Cardiac muscle cell (in vitro differentiated cells and primary cell): ENCODE measurements at regions not wholly inside any gene's neighbourhood (a gene's known extent, or its start where the extent isn't known, plus 50 kb on each side); places are given as distances from the start of the nearest gene placed in this dataset.
A peak's percentile ranks its signal among the peaks of the same experiment; 100 is the strongest.

Source experiments
- DNase-seq, 2 donors: peaks; one replicate each; pipeline versions ENCODE4 v3.0.0 to v3.0.0-alpha.2; 2010 to 2017; ENCODE audit warnings: low read depth in 1 of 2, low spot score in 1 of 2
- H3K27ac ChIP-seq: fragments of 200-600 bp; sonication (generic); 2 replicates; pipeline ENCODE4 v1.5.1; 2016
- H3K27me3 ChIP-seq: fragments of 200-600 bp; sonication (generic); 2 replicates; pipeline ENCODE4 v1.6.0; 2016; ENCODE audit warnings: control low read depth
- H3K36me3 ChIP-seq: fragments of 200-600 bp; sonication (generic); 2 replicates; pipeline ENCODE4 v1.5.1; 2016; ENCODE audit warnings: control low read depth
- H3K4me1 ChIP-seq: fragments of 200-600 bp; sonication (generic); 2 replicates; pipeline ENCODE4 v1.8.1; 2017; ENCODE audit warnings: low read depth, mild to moderate bottlenecking, mixed run types
- H3K4me3 ChIP-seq: fragments of 200-600 bp; sonication (generic); 2 replicates; pipeline ENCODE4 v1.5.1; 2016; ENCODE audit warnings: mild to moderate bottlenecking
- H3K9me3 ChIP-seq: fragments of 200-600 bp; sonication (generic); 2 replicates; pipeline ENCODE4 v1.5.1; 2017; ENCODE audit warnings: low read depth, mild to moderate bottlenecking, control low read depth
- TF ChIP-seq, protein P1 (sequence below): IDR thresholded peaks from 2 replicates; pipeline ENCODE4 v1.5.1; 2012; ENCODE audit warnings: low read depth, mild to moderate bottlenecking, low read length

DNA sequence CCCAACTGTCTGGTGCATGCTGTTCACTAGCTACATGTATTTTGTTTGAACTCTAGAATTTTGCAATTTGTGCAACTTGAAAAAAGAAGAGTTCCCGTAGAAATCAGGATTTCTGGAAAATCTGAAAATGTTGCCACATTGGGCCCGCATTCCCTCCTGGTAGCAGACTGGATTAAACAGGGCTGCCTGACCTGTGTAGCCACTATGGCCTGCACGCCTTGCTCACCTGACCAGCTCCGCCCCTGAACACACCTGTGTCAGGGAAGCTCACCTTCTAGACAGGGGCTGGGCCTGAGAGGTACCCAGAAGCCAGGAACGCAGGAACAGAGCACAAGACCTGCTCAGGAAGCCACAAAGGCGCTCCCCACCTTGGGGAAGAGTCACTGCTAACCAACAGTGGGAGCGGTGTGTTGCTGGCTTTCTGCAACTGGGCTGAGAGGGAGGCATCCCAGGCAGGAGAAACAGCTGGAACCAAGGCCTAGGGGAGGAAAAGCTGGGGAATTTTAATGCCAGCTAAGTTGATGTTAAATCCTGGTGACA, 106.5 kb downstream of the UQCRFS1 start:
- DNase-seq, result no peak
- no peak overlapping the region for H3K4me3 ChIP-seq
- TF ChIP-seq, protein P1, sequence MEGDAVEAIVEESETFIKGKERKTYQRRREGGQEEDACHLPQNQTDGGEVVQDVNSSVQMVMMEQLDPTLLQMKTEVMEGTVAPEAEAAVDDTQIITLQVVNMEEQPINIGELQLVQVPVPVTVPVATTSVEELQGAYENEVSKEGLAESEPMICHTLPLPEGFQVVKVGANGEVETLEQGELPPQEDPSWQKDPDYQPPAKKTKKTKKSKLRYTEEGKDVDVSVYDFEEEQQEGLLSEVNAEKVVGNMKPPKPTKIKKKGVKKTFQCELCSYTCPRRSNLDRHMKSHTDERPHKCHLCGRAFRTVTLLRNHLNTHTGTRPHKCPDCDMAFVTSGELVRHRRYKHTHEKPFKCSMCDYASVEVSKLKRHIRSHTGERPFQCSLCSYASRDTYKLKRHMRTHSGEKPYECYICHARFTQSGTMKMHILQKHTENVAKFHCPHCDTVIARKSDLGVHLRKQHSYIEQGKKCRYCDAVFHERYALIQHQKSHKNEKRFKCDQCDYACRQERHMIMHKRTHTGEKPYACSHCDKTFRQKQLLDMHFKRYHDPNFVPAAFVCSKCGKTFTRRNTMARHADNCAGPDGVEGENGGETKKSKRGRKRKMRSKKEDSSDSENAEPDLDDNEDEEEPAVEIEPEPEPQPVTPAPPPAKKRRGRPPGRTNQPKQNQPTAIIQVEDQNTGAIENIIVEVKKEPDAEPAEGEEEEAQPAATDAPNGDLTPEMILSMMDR, result no peak
- H3K27me3 ChIP-seq, result no peaks in the 10 kb centered on the region
- no peak overlapping the region for H3K27ac ChIP-seq
- no peaks in the 10 kb centered on the region for H3K4me1 ChIP-seq
- no peaks in the 10 kb centered on the region for H3K36me3 ChIP-seq
- H3K9me3 ChIP-seq, result no peaks in the 10 kb centered on the region

DNA sequence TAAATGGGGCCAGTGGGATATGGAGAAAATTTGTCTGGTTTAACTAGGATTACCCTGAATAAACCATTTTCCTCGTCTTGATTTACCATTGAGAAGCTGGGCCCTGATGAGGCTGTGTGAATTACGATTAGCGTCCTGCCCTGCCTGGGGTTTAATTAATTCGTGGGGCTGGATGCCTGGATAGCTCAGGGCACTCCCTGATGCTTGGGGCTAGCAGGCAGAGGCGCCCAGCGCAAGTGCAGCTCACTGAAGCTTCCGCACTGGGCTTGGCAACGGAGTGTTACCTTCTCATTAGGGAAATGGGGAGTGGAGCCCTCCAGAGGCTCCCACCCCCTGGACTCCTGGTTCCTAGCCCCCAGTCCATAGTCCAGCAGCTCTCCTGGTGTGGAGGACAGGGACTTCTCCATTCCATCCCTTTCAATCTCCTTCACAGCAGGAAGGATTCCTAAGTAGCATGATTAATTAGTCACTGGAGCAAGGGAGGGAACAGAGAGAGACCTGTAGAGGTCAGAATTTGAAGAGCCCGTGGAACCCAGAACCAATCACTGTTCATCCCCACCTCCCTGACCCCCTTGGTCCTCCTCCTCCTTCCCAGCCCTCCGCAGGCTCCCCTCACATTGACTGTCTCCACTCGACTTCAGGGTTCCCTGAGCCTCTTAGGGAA, 107.2 kb downstream of the UQCRFS1 start:
- no peaks in the 10 kb centered on the region for H3K36me3 ChIP-seq
- H3K4me3 ChIP-seq, result no peak overlapping the region
- H3K9me3 ChIP-seq, result no peaks in the 10 kb centered on the region
- TF ChIP-seq, protein P1, result no peak
- no peak for DNase-seq
- H3K27me3 ChIP-seq, result no peaks in the 10 kb centered on the region
- no peak overlapping the region for H3K27ac ChIP-seq
- H3K4me1 ChIP-seq, result no peaks in the 10 kb centered on the region

DNA sequence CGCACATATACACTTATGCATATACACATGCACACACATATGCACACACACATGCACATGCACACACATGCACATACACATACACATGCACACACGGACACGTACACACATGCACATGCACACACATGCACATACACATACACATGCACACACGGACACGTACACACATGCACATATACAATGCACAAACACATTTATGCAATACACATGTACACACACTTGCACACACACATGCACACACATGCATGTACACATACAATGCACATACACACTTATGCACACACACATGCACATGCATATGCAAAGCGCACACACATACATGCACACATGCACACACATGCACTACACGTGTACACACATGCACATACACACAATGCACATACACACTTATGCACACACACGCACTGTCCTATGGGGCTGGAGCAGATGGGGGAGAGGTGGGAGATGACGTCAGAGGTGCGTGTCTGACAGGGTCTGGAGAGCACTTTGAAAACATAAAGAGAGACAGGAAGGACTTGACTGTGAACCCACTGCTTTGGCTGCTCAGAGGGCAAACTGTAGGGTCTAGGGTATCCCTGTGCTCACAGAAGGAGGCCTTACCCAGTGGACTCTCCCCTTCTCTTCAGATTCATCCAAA, 108.2 kb downstream of the UQCRFS1 start:
- TF ChIP-seq, protein P1, result no peak
- Histone ChIP-seq H3K27ac (no peak overlapping the region), H3K4me1 (no peaks in the 10 kb centered on the region), H3K9me3 (no peaks in the 10 kb centered on the region), H3K4me3 (no peak overlapping the region), H3K27me3 (no peaks in the 10 kb centered on the region), H3K36me3 (no peaks in the 10 kb centered on the region)
- no peak for DNase-seq

DNA sequence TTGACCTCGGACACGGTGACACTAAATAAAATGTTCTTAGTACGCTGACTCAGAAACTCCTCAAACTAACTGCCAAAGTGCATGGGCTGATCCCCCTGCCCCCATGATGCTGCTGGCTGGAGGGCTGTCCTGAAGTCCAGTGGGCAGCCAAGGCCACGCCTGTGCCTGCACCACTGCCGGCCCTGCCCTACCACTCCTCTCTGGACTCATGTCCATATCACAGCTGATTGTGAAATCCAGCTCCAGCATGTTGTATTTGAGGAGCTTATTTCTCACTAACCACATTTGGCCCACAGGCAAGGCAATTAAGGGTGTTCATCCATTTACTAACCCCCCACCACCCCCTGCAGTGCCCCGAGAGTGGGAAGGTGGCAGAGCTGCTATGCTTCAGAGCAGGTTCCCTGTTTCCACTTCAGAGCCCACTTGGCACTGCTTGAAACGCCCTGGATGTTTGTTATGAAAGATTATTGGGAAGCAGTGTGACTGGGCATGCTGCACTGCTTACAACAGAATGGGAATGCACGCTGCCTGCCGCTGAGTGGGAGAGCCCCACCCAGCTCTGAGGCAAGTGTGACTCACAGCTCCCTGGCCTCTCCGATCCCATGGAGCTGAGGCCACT, 114.0 kb downstream of the UQCRFS1 start:
- DNase-seq, result peak in 1 of 2 donors; percentile 77
- Histone ChIP-seq H3K27me3 (no peaks in the 10 kb centered on the region), H3K36me3 (no peaks in the 10 kb centered on the region), H3K9me3 (no peaks in the 10 kb centered on the region), H3K4me3 (no peak overlapping the region), H3K27ac (no peak overlapping the region), H3K4me1 (no peaks in the 10 kb centered on the region)
- TF ChIP-seq, protein P1, result no peak

DNA sequence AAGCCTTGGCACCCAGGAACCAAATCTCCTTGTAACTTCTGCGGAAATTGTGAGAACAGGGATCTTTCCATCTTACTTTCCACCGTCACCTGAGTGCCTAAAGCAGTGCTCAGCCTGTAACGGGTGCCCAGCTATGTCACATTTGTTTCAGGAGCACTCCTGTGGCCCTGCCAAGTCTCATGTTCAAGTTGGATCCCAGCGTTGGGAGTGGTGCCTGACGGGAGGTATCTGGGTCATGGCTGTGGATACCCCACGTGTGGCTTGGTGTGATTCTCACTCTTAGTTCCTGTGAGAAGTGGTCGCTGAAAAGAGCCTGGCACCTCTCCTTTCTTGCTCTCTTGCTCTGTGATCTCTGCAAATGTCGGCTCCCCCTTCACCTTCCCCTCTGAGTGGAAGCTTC, 114.9 kb downstream of the UQCRFS1 start:
- H3K4me3 ChIP-seq, result no peak overlapping the region
- TF ChIP-seq, protein P1, result no peak
- DNase-seq, result no peak

More for the DNA sequence above, 114.9 kb downstream of the UQCRFS1 start:
- Histone ChIP-seq H3K36me3 (no peaks in the 10 kb centered on the region), H3K27me3 (no peaks in the 10 kb centered on the region), H3K27ac (no peak overlapping the region), H3K4me1 (no peaks in the 10 kb centered on the region), H3K9me3 (no peaks in the 10 kb centered on the region)
